Spleen (tissue), 7 donors: ENCODE measurements at regions not wholly inside any gene's neighbourhood (a gene's known extent, or its start where the extent isn't known, plus 50 kb on each side); places are given as distances from the start of the nearest gene placed in this dataset.

Source experiments
- POLR2A ChIP-seq, 3 donors: fragments of 450-650 bp; IDR thresholded peaks; one replicate each; pipeline ENCODE4 v1.5.1; 2017; ENCODE audit warnings: antibody characterized with exemption in 3 of 3, mild to moderate bottlenecking in 1 of 3
- POLR2AphosphoS5 ChIP-seq, 3 donors: sonication (generic); formaldehyde crosslinking; IDR thresholded peaks; one replicate each; pipeline ENCODE4 v1.5.1; 2017; ENCODE audit warnings: antibody characterized with exemption in 3 of 3
- TF ChIP-seq, protein P1 (sequence below), 11 experiments: fragments of 200-600 bp in 7 of 11; fragments of 450-650 bp in 4 of 11; sonication (generic) in 4 of 11; IDR thresholded peaks in 8 of 11; conservative IDR thresholded peaks in 3 of 11; 1 replicate in 7 of 11; 2 replicates in 4 of 11; pipeline versions ENCODE4 v1.4.0 to v1.8.0; 2016 to 2021; ENCODE audit warnings: antibody characterized with exemption in 11 of 11, inconsistent platforms in 4 of 11, mild to moderate bottlenecking in 1 of 11
- donor health status: DM: no; HTN: no; CAD: no; lungs with moderate emphysema.
- donor health status: DM: no; HTN: no; CAD: no.
- donor health status: DM: no; HTN: no; CAD: no.

DNA sequence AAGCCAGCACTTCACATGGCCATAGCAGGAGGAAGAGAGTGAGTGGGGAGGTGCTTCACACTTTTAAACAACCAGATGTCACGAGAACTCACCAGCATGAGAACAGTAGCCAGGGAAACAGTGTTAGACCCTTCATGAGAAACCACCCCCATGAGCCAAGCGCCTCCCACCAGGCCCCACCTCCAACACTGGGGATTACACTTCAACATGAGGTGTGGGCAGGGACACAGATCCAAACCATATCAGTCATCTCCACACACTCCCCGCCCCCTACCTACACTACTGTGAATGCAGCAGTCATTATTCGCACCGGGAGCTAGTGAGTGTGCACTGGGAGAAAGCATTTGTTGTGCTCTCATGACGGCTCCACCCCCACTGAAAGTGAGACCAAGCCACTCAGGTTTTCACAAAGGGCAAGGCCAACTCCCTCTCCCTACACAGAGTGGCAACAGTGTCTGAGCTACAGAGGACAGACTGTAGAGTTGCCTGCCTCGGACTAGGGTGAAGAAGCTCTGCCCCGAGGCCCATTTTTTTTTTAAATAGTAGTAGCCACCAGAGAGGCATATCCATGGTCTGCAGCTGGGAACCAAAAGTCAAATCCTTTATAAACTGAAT is 125.6 kb downstream of the BARHL2 start:
- TF ChIP-seq POLR2A (IDR thresholded peaks at IDR 0.05), result no peak
- TF ChIP-seq, protein P1, sequence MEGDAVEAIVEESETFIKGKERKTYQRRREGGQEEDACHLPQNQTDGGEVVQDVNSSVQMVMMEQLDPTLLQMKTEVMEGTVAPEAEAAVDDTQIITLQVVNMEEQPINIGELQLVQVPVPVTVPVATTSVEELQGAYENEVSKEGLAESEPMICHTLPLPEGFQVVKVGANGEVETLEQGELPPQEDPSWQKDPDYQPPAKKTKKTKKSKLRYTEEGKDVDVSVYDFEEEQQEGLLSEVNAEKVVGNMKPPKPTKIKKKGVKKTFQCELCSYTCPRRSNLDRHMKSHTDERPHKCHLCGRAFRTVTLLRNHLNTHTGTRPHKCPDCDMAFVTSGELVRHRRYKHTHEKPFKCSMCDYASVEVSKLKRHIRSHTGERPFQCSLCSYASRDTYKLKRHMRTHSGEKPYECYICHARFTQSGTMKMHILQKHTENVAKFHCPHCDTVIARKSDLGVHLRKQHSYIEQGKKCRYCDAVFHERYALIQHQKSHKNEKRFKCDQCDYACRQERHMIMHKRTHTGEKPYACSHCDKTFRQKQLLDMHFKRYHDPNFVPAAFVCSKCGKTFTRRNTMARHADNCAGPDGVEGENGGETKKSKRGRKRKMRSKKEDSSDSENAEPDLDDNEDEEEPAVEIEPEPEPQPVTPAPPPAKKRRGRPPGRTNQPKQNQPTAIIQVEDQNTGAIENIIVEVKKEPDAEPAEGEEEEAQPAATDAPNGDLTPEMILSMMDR (IDR thresholded peaks at IDR 0.05 in 8 of 11, conservative IDR thresholded peaks at IDR 0.05 in 3 of 11), result no peak
- no peak for TF ChIP-seq POLR2AphosphoS5 (IDR thresholded peaks at IDR 0.05)
